GM18861 (cell line): ENCODE measurements at regions not wholly inside any gene's neighbourhood (a gene's known extent, or its start where the extent isn't known, plus 50 kb on each side); places are given as distances from the start of the nearest gene placed in this dataset.
"Not testable (repeated sequence)": the region's sequence is repeated elsewhere in the genome, so short reads cannot be mapped to it uniquely, and the experiment has no call there.

ENCODE experiments used
- ATAC-seq: cut with Tn5 transposase; IDR thresholded peaks from one replicate; pipeline ENCODE4 v1.9.1; 2021; ENCODE audit not compliant: unreplicated experiment

DNA sequence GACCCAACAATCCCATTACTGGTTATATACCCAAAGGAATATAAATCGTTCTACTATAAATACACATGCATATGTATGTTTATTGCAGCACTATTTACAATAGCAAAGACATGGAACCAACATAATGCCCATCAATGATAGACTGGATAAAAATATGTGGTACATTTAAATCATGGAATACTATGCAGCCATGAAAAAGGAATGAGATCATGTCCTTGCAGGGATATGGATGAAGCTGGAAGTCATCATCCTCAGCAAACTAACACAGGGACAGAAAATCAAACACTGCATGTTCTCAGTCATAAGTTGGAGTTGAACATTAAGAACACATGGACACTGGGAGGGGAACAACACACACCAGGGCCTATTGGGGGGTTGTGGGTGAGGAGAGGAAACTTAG is 741.8 kb downstream of the CDH18 start:
- not testable (repeated sequence) for ATAC-seq

DNA sequence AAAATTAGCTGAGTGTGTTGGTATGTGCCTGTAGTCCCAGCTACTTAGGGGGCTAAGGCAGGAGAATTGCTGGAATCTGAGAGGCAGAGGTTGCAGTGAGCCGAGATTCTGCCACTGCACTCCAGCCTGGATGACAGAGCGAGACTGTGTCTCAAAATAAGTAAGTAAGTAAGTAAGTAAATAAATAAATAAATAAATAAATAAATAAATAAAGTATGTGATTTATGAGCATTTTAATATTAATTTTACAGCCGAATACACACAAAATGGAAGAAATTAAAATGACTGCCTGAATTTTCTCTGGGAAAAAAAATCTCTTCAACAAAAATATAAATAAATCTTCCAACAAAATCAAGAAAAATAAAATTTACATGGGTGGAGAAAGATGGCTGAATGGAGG is 740.7 kb downstream of the CDH18 start:
- ATAC-seq: no peak

GRCh38 chr5:19256036-19256435 is 732.0 kb downstream of the CDH18 start:
- ATAC-seq: no peak

DNA sequence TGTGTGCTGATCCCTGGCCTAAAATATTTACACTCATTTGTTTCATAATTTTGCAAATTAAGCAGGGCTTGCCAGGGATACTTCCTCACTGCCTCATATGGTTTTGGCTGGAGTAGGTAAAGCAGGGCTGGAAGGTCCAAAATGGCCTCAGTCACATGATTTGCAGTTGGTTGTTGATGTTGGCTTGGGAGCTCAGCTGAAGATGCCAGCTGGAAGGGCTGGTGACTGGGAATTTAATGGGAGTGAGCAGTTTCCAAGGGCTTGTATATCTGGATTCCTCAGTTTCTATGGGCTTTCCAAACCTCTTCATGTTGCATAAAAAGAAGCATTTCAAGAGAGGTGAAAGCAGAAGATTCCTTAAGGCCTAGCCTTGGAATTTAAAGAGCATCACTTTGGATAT is 729.3 kb downstream of the CDH18 start:
- ATAC-seq: no peak

GRCh38 chr5:19261879-19262278 is 726.1 kb downstream of the CDH18 start:
- no peak for ATAC-seq

- ATAC-seq: no peak
Measured at GRCh38 chr5:19264821-19265220, 723.2 kb downstream of the CDH18 start.

- no peak for ATAC-seq
Measured at GRCh38 chr5:19266791-19267190, 721.2 kb downstream of the CDH18 start.

DNA sequence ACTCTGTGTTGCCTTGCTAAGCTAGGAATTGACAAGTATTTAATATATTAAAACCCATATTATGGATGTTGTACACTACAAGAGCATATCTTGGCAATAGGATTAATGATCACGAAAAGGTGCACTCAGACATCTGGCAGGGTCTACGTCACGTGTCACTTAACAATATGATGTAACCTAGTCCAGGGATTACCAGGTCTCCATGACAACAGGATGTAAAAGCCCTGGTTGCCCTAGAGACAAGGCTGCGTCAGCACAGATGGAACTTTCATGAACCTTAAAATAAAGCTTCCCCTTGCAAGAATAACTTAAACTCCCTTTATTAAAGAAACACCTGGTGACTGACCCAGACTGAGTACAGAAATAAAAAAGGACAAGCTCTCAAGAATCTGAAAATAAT is 717.8 kb downstream of the CDH18 start:
- ATAC-seq: no peak

DNA sequence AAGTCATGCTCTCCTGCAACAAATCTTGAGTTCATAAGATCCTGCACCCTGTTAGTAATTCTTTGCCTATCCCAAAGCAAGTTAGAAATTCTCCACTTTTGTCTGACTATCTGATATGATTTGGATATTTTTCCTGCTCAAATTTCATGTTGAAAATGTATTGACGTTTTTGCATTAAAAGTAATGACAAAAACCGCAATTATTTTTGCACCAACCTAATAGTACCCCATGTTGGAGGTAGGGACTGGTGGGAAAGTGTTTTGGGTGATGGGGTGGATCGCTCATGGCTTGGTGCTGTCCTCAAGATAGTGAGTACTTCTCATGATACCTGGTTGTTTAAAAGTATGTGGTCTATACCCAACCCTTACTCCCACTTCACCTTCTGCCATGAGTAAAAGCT is 713.4 kb downstream of the CDH18 start:
- ATAC-seq: no peak

DNA sequence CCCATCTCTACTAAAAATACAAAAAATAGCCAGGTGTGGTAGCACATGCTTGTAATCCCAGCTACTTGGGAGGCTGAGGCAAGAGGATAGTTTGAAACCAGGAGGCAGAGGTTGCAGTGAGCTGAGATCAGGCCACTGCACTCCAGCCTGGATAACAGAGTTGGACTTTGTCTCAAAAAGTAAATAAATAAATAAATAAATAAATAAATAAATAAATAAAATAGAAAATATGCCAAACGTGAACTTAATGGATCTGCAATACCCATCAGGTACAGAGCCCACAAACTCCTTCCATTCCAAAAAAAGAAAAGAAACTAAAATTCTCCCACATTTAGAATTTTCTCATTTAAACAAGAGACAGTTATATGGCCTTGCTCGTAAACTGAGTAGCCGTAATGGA is 702.7 kb downstream of the CDH18 start:
- ATAC-seq: no peak

GRCh38 chr5:19287548-19288277 is 700.3 kb downstream of the CDH18 start:
- not testable (repeated sequence) for ATAC-seq

GRCh38 chr5:19288311-19288710 is 699.7 kb downstream of the CDH18 start:
- ATAC-seq: not testable (repeated sequence)

DNA sequence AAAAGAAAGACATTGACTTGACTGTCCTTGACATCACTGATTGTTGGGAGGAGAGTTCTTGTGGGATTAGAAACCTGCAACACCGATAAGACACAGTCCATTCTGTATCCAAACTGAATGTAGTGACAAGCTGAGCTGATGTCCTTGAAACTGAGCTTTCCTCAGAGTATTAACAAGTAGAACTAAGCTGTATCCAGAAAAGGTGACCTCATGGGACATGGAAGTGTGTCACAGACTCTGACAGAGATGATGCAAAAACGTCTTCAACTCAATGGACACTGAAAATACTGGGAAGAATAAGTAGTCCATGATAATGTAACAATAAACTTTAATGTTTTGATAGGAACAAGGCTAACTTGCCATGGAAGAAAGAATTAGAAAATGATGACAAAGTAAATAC is 690.1 kb downstream of the CDH18 start:
- no peak for ATAC-seq

DNA sequence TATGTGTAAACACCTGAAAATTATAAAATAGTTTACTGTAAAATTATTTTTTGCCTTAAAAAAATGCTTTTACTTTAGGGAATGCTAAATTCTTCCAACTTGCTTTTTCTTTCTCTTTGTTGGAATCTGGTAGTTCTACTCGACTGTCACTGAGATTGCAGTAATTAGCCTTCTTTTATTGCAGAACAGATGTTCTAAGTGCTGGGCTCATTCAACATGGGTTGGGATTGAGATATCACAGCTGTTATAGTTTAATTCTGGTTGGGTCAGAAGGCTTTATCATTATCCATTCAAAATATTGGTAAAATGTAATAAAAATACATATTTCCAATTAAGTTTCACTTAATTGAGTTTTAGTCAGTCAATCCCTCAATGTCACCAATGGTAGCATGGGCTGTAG is 686.7 kb downstream of the CDH18 start:
- no peak for ATAC-seq

DNA sequence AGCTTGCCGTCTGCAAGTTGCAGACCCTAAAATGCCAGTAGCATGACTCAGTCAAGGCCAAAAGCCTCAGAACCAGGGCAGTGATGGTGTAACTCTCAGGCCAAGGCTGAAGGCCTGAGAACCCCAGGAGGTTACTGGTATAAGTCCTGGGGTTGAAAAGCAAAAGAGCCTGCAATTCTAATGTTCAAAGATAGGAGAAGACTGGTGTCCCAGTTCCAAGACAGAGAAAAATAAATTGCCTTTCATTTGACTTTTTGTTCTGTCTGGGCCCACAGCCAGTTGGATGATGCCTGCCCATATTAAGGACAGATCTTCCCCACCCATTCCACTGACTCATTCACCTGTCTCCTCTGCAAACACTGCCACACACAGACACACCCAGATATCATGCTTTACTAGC is 673.2 kb downstream of the CDH18 start:
- ATAC-seq: no peak

DNA sequence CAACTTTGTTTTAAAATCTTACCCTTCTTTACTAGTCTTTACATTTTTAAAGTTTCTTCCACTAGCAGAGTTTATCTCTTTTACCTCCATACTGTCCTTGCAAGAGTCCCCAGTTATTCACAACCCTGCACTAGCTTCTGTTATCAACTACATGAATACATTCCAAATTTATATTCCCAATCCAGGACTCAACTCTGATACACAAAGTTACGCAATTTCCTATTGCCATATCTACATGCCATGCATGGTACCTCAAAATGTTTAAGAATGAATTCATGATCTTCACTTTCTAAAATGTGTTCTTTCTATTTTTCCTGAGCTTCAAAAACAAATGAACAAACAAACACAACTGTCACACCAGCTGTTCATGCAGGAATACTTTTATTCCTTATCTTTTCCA is 668.7 kb downstream of the CDH18 start:
- no peak for ATAC-seq

DNA sequence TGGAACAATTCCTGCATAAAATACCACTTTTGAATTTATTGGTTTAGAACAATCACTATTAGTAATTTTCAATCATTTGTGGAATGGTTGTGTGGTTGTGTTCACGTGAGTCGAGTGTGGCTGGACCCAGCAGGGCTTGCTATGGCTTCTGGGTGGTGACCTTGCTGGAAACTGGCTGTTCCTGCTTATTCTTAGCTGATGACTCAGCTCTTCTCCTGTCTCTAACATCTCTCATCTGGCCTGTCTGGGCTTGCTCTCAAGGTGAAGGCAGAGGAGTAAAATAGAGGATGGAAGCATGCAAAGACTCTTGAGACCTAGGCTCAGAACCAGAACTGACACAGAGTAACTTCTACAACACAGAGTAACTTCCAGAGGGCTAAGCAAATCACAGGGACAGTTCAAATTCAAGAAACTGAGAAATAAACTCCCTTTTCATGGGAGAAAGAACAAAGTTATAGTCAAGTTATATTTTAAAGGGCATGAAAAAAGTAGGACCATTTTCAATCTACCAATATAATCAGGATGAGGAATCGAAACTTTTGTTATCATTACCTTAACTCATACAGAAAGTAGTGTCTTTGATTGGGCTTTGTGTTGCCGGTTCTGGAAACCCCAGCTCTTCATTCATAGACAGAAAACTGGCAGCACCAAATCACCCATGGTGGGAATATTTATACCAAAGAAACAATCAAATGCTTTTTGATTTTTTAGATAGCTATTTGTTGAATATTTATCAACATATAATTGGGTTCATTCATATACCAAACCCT is 665.1 kb downstream of the CDH18 start:
- no peak for ATAC-seq

GRCh38 chr5:19334278-19334677 is 653.7 kb downstream of the CDH18 start:
- ATAC-seq: no peak

- ATAC-seq: no peak
Measured at GRCh38 chr5:19342942-19343341, 645.1 kb downstream of the CDH18 start.

- no peak for ATAC-seq
Measured at GRCh38 chr5:19352120-19352519, 635.9 kb downstream of the CDH18 start.

DNA sequence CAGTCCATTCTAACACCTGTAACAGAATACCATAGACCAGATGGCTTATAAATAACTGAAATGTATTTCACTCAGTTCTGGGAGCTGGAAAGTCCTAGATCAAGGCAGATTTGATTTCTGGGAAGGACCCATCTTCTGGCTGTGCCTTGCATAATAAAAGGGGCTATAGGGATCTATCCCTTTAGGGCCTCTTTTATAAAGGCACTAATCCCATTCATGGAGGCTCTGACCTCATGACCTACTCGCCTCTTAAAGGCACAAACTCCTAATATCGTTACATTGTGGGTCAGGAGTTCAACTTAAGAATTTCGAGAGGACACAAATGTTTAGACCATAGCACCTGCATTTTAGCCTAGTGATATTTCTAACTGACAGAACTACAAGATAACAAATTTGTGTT is 619.0 kb downstream of the CDH18 start:
- ATAC-seq: no peak

DNA sequence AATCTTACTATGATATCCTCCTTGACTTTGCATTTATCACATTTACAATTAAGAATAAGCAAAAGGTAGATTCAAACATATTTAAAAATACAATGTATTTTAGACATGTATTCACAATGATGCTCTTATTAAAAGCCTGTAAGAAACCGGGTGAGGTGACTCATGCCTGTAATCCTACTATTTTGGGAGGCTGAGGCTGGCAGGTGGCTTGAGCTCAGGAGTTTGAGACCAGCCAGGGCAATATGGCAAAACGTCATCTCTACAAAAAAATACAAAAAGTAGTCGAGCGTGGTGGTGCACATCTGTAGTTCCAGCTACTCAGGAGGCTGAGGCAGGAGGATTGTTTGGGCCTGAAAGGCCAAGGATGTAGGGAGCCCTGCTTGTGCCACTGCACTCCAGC is 618.4 kb downstream of the CDH18 start:
- ATAC-seq: no peak
